Activated T-cell treated with anti-CD3 and anti-CD28 coated beads, Interleukin-2, amount 50 U/mL, for 48 hours (primary cell): ENCODE measurements at regions not wholly inside any gene's neighbourhood (a gene's known extent, or its start where the extent isn't known, plus 50 kb on each side); places are given as distances from the start of the nearest gene placed in this dataset.

Experiments used
- DNase-seq, 2 experiments: peaks; one replicate each; pipeline ENCODE4 v3.0.0-alpha.2; 2020

GRCh38 chr2:129113776-129114175, 795.1 kb upstream of the HS6ST1 start:
- no peak for DNase-seq

GRCh38 chr2:129117434-129117833, 798.8 kb upstream of the HS6ST1 start:
- DNase-seq: no peak

- no peak for DNase-seq
Observed at GRCh38 chr2:129118296-129118695, 799.6 kb upstream of the HS6ST1 start.

GRCh38 chr2:129129087-129129486, 810.4 kb upstream of the HS6ST1 start:
- DNase-seq: no peak

- DNase-seq: no peak
Observed at GRCh38 chr2:129133692-129134641, 815.3 kb upstream of the HS6ST1 start.

GRCh38 chr2:129135017-129135416, 816.3 kb upstream of the HS6ST1 start:
- no peak for DNase-seq

GRCh38 chr2:129139380-129139779, 820.7 kb upstream of the HS6ST1 start:
- DNase-seq: no peak

- DNase-seq: no peak
Observed at GRCh38 chr2:129142465-129142864, 823.8 kb upstream of the HS6ST1 start.

GRCh38 chr2:129144082-129144791, 825.6 kb upstream of the HS6ST1 start:
- DNase-seq: no peak

GRCh38 chr2:129152514-129152913, 827.0 kb upstream of the RAB6C start:
- DNase-seq: no peak

GRCh38 chr2:129160879-129161278, 818.6 kb upstream of the RAB6C start:
- DNase-seq: no peak

- no peak for DNase-seq
Observed at GRCh38 chr2:129164220-129164949, 815.1 kb upstream of the RAB6C start.

- no peak for DNase-seq
Observed at GRCh38 chr2:129165006-129165405, 814.5 kb upstream of the RAB6C start.

GRCh38 chr2:129167456-129167855, 812.0 kb upstream of the RAB6C start:
- no peak for DNase-seq

- DNase-seq: no peak
Observed at GRCh38 chr2:129170570-129170969, 808.9 kb upstream of the RAB6C start.

- DNase-seq: no peak
Observed at GRCh38 chr2:129174143-129174542, 805.3 kb upstream of the RAB6C start.

- no peak for DNase-seq
Observed at GRCh38 chr2:129175051-129175450, 804.4 kb upstream of the RAB6C start.

- DNase-seq: no peak
Observed at GRCh38 chr2:129176375-129176774, 803.1 kb upstream of the RAB6C start.

- DNase-seq: no peak
Observed at GRCh38 chr2:129178356-129178755, 801.1 kb upstream of the RAB6C start.

- DNase-seq: no peak
Observed at GRCh38 chr2:129179199-129179598, 800.3 kb upstream of the RAB6C start.

- DNase-seq: no peak
Observed at GRCh38 chr2:129180124-129180716, 799.2 kb upstream of the RAB6C start.

GRCh38 chr2:129181433-129181832, 798.0 kb upstream of the RAB6C start:
- DNase-seq: no peak

- no peak for DNase-seq
Observed at GRCh38 chr2:129181963-129182362, 797.5 kb upstream of the RAB6C start.
